Liver (tissue), 8 donors: ENCODE measurements at regions not wholly inside any gene's neighbourhood (a gene's known extent, or its start where the extent isn't known, plus 50 kb on each side); places are given as distances from the start of the nearest gene placed in this dataset.

Experiments used
- DNase-seq: peaks from one replicate; pipeline ENCODE4 v3.0.0-alpha.2; 2017; ENCODE audit warnings: low spot score
- H3K27ac ChIP-seq, 2 donors: one replicate each; pipeline ENCODE4 v1.7.0; 2013; ENCODE audit warnings: inconsistent platforms in 2 of 2, low read length in 2 of 2, control low read depth in 1 of 2, low read depth in 1 of 2, mild to moderate bottlenecking in 1 of 2
- H3K27me3 ChIP-seq, 4 donors: one replicate each; pipeline versions ENCODE4 v1.6.1 to v1.7.0; 2013; ENCODE audit warnings: low read length in 3 of 4, inconsistent platforms in 1 of 4, mild to moderate bottlenecking in 1 of 4, moderate library complexity in 1 of 4; ENCODE audit not compliant: control insufficient read depth in 4 of 4, insufficient read depth in 4 of 4
- H3K36me3 ChIP-seq, 4 donors: one replicate each; pipeline versions ENCODE4 v1.6.1 to v1.7.0; 2013; ENCODE audit warnings: low read length in 3 of 4, mild to moderate bottlenecking in 3 of 4, low read depth in 1 of 4, moderate library complexity in 1 of 4; ENCODE audit not compliant: control insufficient read depth in 4 of 4, insufficient read depth in 3 of 4
- H3K4me1 ChIP-seq, 4 donors: one replicate each; pipeline versions ENCODE4 v1.6.1 to v1.7.0; 2013; ENCODE audit warnings: low read length in 3 of 4, mild to moderate bottlenecking in 3 of 4, moderate library complexity in 1 of 4; ENCODE audit not compliant: control insufficient read depth in 4 of 4, insufficient read depth in 4 of 4
- H3K4me3 ChIP-seq, 3 donors: one replicate each; pipeline versions ENCODE4 v1.6.1 to v1.7.0; 2013; ENCODE audit warnings: low read length in 3 of 3, control low read depth in 1 of 3, low read depth in 1 of 3, mild to moderate bottlenecking in 1 of 3
- H3K9ac ChIP-seq, 2 donors: one replicate each; pipeline ENCODE4 v1.7.0; 2013; ENCODE audit warnings: low read length in 2 of 2, mild to moderate bottlenecking in 2 of 2, moderate library complexity in 2 of 2, control low read depth in 1 of 2, low read depth in 1 of 2
- H3K9me3 ChIP-seq, 4 donors: one replicate each; pipeline versions ENCODE4 v1.6.1 to v1.7.0; 2013; ENCODE audit warnings: low read length in 3 of 4; ENCODE audit not compliant: control insufficient read depth in 4 of 4
- ATF3 ChIP-seq: IDR thresholded peaks from 2 replicates; pipeline ENCODE4 v1.6.1; 2016; ENCODE audit warnings: antibody characterized with exemption
- CTCF ChIP-seq: fragments of 150-350 bp; IDR thresholded peaks from 2 replicates; pipeline ENCODE4 v1.5.1; 2017; ENCODE audit warnings: improper control_type of control experiment, low read depth, low read length; ENCODE audit not compliant: missing input control
- EGR1 ChIP-seq, 2 donors: IDR thresholded peaks; 2 replicates each; pipeline ENCODE4 v1.6.1; 2016 to 2018; ENCODE audit warnings: antibody characterized with exemption in 2 of 2, low read depth in 2 of 2
- FOXA1 ChIP-seq: IDR thresholded peaks from 2 replicates; pipeline ENCODE4 v1.6.1; 2016; ENCODE audit warnings: antibody characterized with exemption
- FOXA2 ChIP-seq: IDR thresholded peaks from 2 replicates; pipeline ENCODE4 v1.6.1; 2016; ENCODE audit warnings: antibody characterized with exemption
- GABPA ChIP-seq, 2 donors: IDR thresholded peaks in 1 of 2; conservative IDR thresholded peaks in 1 of 2; 2 replicates each; pipeline ENCODE4 v1.6.1; 2016; ENCODE audit warnings: antibody characterized with exemption in 2 of 2, mild to moderate bottlenecking in 1 of 2, moderate library complexity in 1 of 2
- HNF4A ChIP-seq, 2 donors: conservative IDR thresholded peaks; 2 replicates each; pipeline ENCODE4 v1.6.1; 2016; ENCODE audit warnings: antibody characterized with exemption in 2 of 2, mild to moderate bottlenecking in 2 of 2
- HNF4G ChIP-seq: IDR thresholded peaks from 2 replicates; pipeline ENCODE4 v1.6.1; 2016; ENCODE audit warnings: antibody characterized with exemption
- JUND ChIP-seq, 2 donors: IDR thresholded peaks; 2 replicates each; pipeline ENCODE4 v1.6.1; 2016; ENCODE audit warnings: antibody characterized with exemption in 2 of 2
- MAX ChIP-seq: IDR thresholded peaks from 2 replicates; pipeline ENCODE4 v1.6.1; 2016; ENCODE audit warnings: antibody characterized with exemption
- NR2F2 ChIP-seq: IDR thresholded peaks from 2 replicates; pipeline ENCODE4 v1.6.1; 2016; ENCODE audit warnings: antibody characterized with exemption
- RAD21 ChIP-seq, 2 donors: IDR thresholded peaks; 2 replicates each; pipeline ENCODE4 v1.6.1; 2016; ENCODE audit warnings: antibody characterized with exemption in 2 of 2, mild to moderate bottlenecking in 2 of 2
- REST ChIP-seq: IDR thresholded peaks from 2 replicates; pipeline ENCODE4 v1.6.1; 2016; ENCODE audit warnings: antibody characterized with exemption, mild to moderate bottlenecking
- RXRA ChIP-seq, 2 donors: IDR thresholded peaks; 2 replicates each; pipeline ENCODE4 v1.6.1; 2017 to 2018; ENCODE audit warnings: antibody characterized with exemption in 2 of 2, mild to moderate bottlenecking in 1 of 2
- SP1 ChIP-seq: IDR thresholded peaks from 2 replicates; pipeline ENCODE4 v1.6.1; 2018; ENCODE audit warnings: antibody characterized with exemption, mild to moderate bottlenecking
- TAF1 ChIP-seq: conservative IDR thresholded peaks from 2 replicates; pipeline ENCODE4 v1.6.1; 2016; ENCODE audit warnings: antibody characterized with exemption, mild to moderate bottlenecking
- YY1 ChIP-seq: IDR thresholded peaks from 2 replicates; pipeline ENCODE4 v1.6.1; 2016; ENCODE audit warnings: antibody characterized with exemption, mild to moderate bottlenecking
- ZBTB33 ChIP-seq: IDR thresholded peaks from 2 replicates; pipeline ENCODE4 v1.6.1; 2016; ENCODE audit warnings: antibody characterized with exemption
- WGBS: extraction: QIAGEN DNeasy Blood & Tissue Kit; methylation state at CpG from one replicate; pipeline ENCODE4 v1.1.7; 2013; 5-methylcytosine and 5-hydroxymethylcytosine counted together
- donor health status: healthy.
- donor health status: healthy.
- donor health status: healthy.
- donor health status: healthy.
- donor health status: healthy.

- no peaks in the 10 kb centered on the region for H3K9me3 ChIP-seq
- peaks cover 5 to 29% (median 9%) of the 10 kb centered on the region in 4 donors for H3K4me1 ChIP-seq
- TF ChIP-seq CTCF: no peak
- TF ChIP-seq RXRA (IDR thresholded peaks at IDR 0.05): no peak
- no peak for TF ChIP-seq FOXA2
- no peak for TF ChIP-seq FOXA1
- no peak for TF ChIP-seq NR2F2
- no peak for TF ChIP-seq MAX
- TF ChIP-seq RAD21 (IDR thresholded peaks at IDR 0.05): no peak
- TF ChIP-seq ATF3: no peak
- no peak for TF ChIP-seq REST
- no peak overlapping the region for H3K27ac ChIP-seq
- DNase-seq: no peak
- H3K9ac ChIP-seq: no peak overlapping the region
- H3K36me3 ChIP-seq: no peaks in the 10 kb centered on the region
- 93% methylated on average over 7 of the region's 7 CpGs for WGBS
- no peak overlapping the region for H3K4me3 ChIP-seq
- no peaks in the 10 kb centered on the region for H3K27me3 ChIP-seq
Observed at GRCh38 chr6:134846031-134846430, 103.9 kb downstream of the ALDH8A1 start.

- H3K4me1 ChIP-seq: peaks cover 7 to 24% (median 9%) of the 10 kb centered on the region in 4 donors
- no peak overlapping the region for H3K4me3 ChIP-seq
- no peaks in the 10 kb centered on the region for H3K36me3 ChIP-seq
- no peaks in the 10 kb centered on the region for H3K27me3 ChIP-seq
- H3K9me3 ChIP-seq: no peaks in the 10 kb centered on the region
- no peak for DNase-seq
- H3K27ac ChIP-seq: no peak overlapping the region
- 98% methylated on average over 2 of the region's 2 CpGs for WGBS
- no peak overlapping the region for H3K9ac ChIP-seq
- TF ChIP-seq JUND (IDR thresholded peaks at IDR 0.05) (no peak), EGR1 (IDR thresholded peaks at IDR 0.05; ENCODE audit: low read depth in 2 of 2) (no peak), ATF3 (no peak), FOXA2 (no peak), MAX (no peak), RXRA (IDR thresholded peaks at IDR 0.05) (no peak), ZBTB33 (no peak), NR2F2 (no peak), HNF4A (conservative IDR thresholded peaks at IDR 0.05) (no peak), REST (no peak), SP1 (no peak), FOXA1 (no peak), GABPA (IDR thresholded peaks at IDR 0.05 in 1 of 2, conservative IDR thresholded peaks at IDR 0.05 in 1 of 2) (no peak), HNF4G (no peak), TAF1 (no peak), RAD21 (IDR thresholded peaks at IDR 0.05) (no peak), YY1 (no peak)
Observed at GRCh38 chr6:134844120-134844519, 105.8 kb downstream of the ALDH8A1 start.
